ENCODE measurements at regions not wholly inside any gene's neighbourhood (a gene's known extent, or its start where the extent isn't known, plus 50 kb on each side); places are given as distances from the start of the nearest gene placed in this dataset.

DNA sequence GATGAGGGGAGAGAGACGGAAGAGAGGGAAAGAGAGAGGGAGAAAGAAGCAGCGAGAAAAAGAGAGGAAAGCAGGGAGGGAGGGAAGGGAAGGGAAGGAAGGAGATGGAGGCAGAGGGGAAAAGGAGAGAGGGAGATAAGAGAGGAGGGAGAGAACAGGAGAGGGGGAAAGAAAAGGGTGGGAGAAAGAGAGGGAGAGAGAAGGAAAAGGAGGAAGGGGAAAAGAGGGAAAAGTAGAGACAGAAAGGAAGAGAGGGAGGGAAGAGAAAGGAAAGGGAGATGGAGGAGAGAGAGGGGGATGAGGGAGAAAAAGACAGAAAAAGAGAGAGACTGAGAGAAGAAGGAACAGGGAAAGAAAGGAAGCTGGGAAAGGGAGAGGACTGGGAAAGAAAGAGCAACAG is 814.4 kb downstream of the CDH11 start:
- Histone ChIP-seq H3K36me3 (no peaks in the 10 kb centered on the region), H3K4me1 (no peaks in the 10 kb centered on the region), H3K4me3 (no peak overlapping the region), H3K9me3 (peaks cover 0 to 6% (median 4%) of the 10 kb centered on the region in 4 donors), H3K27me3 (no peaks in the 10 kb centered on the region), H3K27ac (no peak overlapping the region)
- 83 to 86% methylated on average over 2 of the region's 2 CpGs for WGBS, 2 donors
- no peak for TF ChIP-seq EP300 (IDR thresholded peaks at IDR 0.05)
- TF ChIP-seq, protein P1, sequence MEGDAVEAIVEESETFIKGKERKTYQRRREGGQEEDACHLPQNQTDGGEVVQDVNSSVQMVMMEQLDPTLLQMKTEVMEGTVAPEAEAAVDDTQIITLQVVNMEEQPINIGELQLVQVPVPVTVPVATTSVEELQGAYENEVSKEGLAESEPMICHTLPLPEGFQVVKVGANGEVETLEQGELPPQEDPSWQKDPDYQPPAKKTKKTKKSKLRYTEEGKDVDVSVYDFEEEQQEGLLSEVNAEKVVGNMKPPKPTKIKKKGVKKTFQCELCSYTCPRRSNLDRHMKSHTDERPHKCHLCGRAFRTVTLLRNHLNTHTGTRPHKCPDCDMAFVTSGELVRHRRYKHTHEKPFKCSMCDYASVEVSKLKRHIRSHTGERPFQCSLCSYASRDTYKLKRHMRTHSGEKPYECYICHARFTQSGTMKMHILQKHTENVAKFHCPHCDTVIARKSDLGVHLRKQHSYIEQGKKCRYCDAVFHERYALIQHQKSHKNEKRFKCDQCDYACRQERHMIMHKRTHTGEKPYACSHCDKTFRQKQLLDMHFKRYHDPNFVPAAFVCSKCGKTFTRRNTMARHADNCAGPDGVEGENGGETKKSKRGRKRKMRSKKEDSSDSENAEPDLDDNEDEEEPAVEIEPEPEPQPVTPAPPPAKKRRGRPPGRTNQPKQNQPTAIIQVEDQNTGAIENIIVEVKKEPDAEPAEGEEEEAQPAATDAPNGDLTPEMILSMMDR (IDR thresholded peaks at IDR 0.05), result no peak
- no peak for TF ChIP-seq POLR2A (IDR thresholded peaks at IDR 0.05)
- no peak for TF ChIP-seq POLR2AphosphoS5 (IDR thresholded peaks at IDR 0.05)
- intact Hi-C loops (cut with DNase I), result no loop called here
- no peak for DNase-seq

DNA sequence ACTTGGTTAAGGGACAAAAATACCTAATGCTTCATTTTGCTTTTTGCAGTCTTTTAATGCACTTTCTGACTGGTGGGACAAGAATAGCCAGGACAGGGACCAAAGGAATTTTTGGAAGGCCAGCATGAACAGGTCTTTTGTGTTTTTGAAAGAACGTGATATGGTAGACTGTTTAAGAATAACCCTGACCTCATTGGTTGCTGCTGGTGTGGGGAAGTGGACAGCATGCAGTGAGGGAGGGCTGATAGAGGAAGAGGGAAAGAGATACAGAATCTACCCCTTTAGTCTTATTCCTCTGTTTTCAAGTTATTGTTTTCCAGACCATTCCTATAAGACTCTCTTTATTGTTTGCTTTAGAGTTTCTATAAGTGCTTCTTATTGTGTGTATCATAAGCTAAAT is 816.2 kb downstream of the CDH11 start:
- intact Hi-C loops (cut with DNase I), result no loop called here
- Histone ChIP-seq H3K27ac (no peak overlapping the region), H3K36me3 (no peaks in the 10 kb centered on the region), H3K4me1 (no peaks in the 10 kb centered on the region), H3K27me3 (no peaks in the 10 kb centered on the region), H3K9me3 (peaks cover 0 to 6% (median 4%) of the 10 kb centered on the region in 4 donors), H3K4me3 (no peak overlapping the region)
- TF ChIP-seq POLR2AphosphoS5 (IDR thresholded peaks at IDR 0.05), result no peak
- no peak for TF ChIP-seq EP300 (IDR thresholded peaks at IDR 0.05)
- TF ChIP-seq, protein P1 (IDR thresholded peaks at IDR 0.05), result no peak
- TF ChIP-seq POLR2A (IDR thresholded peaks at IDR 0.05), result no peak
- WGBS, 2 donors, result 64 to 69% methylated on average over 1 of the region's 1 CpG
- no peak for DNase-seq

DNA sequence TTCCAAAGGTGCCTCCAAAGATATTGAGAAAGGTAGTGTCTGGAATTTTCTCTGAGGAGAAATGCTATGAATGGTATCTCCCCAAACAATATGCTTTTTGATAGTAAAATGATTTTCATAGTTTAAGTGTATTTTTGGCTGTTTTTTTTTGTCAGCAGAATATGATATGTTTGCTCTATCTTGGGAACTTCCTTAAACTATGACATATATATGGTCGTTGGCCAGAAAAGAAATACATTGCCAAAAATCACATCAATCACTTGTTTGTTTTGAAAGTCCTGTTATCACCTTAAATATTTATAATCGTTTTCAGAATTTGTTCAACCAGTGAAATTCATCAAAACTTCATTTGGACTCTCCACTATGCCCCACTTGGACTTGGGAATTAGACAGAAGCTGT is 816.9 kb downstream of the CDH11 start:
- TF ChIP-seq POLR2AphosphoS5 (IDR thresholded peaks at IDR 0.05) (no peak), EP300 (IDR thresholded peaks at IDR 0.05) (no peak), POLR2A (IDR thresholded peaks at IDR 0.05) (no peak)
- TF ChIP-seq, protein P1 (IDR thresholded peaks at IDR 0.05), result no peak
- intact Hi-C loops (cut with DNase I), result no loop called here
- Histone ChIP-seq H3K4me3 (no peak overlapping the region), H3K36me3 (no peaks in the 10 kb centered on the region), H3K9me3 (peaks cover 0 to 6% (median 4%) of the 10 kb centered on the region in 4 donors), H3K4me1 (no peaks in the 10 kb centered on the region), H3K27ac (no peak overlapping the region), H3K27me3 (no peaks in the 10 kb centered on the region)
- DNase-seq, result no peak
- 26 to 51% methylated on average over 2 of the region's 2 CpGs for WGBS, 2 donors

DNA sequence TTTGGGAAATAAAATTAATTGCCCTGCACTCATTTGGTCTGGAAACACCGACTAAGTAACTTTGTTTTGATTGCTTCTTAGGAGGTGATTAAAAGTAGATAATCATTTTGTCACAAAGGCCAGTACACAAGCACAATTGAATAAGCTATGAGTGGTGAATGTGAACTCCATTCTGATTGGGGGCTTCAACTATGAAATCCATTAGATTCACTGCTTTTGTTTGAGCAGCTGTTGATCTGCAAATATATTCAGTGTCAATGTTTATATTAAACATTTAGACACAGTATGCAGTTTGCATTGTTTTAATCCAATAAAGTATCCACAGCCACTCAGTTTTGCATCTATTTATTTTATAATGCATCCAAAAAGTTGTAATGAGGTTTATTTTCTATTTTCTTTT is 817.5 kb downstream of the CDH11 start:
- Histone ChIP-seq H3K27me3 (no peaks in the 10 kb centered on the region), H3K4me1 (no peaks in the 10 kb centered on the region), H3K4me3 (no peak overlapping the region), H3K9me3 (peaks cover 0 to 4% (median 2%) of the 10 kb centered on the region in 4 donors), H3K27ac (no peak overlapping the region), H3K36me3 (no peaks in the 10 kb centered on the region)
- intact Hi-C loops (cut with DNase I), result no loop called here
- DNase-seq, result no peak
- 33 to 70% methylated on average over 1 of the region's 1 CpG for WGBS, 2 donors
- no peak for TF ChIP-seq POLR2AphosphoS5 (IDR thresholded peaks at IDR 0.05)
- TF ChIP-seq, protein P1 (IDR thresholded peaks at IDR 0.05), result no peak
- no peak for TF ChIP-seq EP300 (IDR thresholded peaks at IDR 0.05)
- no peak for TF ChIP-seq POLR2A (IDR thresholded peaks at IDR 0.05)

DNA sequence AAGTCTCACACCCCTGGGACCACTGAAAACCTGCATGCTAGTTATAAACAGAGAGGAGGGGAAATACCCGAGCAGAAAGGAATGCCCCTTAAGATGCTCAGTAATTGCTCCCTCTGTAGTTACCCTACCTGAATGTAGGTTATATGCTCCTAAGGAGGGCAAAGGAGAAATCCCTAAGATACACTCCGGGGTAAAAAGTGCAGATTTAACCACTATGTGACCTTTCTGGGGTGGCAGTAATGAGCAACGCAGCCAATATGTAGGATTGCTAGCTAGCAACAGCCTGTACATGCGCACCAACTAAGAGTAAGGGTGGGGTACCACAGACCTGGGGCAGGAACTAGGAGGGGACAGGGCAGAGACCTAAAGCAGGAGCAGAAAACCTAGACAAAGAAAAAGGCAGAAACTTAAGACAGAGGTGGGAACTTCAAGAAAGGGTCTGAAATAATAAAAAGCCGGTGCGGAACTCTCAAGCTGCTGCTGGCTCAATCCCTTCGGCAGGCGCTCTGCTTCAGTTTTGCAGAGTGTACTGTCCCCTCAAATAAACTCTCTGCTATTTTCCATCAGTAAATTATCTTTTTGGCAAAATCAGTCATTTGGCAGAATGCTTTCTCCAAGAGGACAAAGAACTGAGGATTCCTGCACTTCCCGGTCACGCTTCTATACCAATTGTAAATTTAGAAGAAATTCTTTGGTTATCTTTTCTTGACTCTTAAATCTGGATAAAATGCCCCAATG is 823.8 kb downstream of the CDH11 start:
- H3K9me3 ChIP-seq, result no peaks in the 10 kb centered on the region
- H3K27me3 ChIP-seq, result no peaks in the 10 kb centered on the region
- no peak overlapping the region for H3K27ac ChIP-seq
- intact Hi-C loops (cut with DNase I), result no loop called here
- H3K4me1 ChIP-seq, result no peaks in the 10 kb centered on the region
- TF ChIP-seq POLR2A (IDR thresholded peaks at IDR 0.05) (no peak), EP300 (IDR thresholded peaks at IDR 0.05) (no peak)
- TF ChIP-seq, protein P1 (IDR thresholded peaks at IDR 0.05), result no peak
- no peaks in the 10 kb centered on the region for H3K36me3 ChIP-seq
- WGBS, 2 donors, result 82 to 86% methylated on average over 10 of the region's 10 CpGs
- DNase-seq, result no peak
- H3K4me3 ChIP-seq, result no peak overlapping the region
